ENCODE measurements at regions not wholly inside any gene's neighbourhood (a gene's known extent, or its start where the extent isn't known, plus 50 kb on each side); places are given as distances from the start of the nearest gene placed in this dataset.

GRCh38 chr4:81946996-81947395 lies 426.8 kb downstream of the HNRNPD start:
- DNase-seq (ENCODE audit: low read depth) = no peak

GRCh38 chr4:81930506-81931238 lies 443.1 kb downstream of the HNRNPD start:
- no peak for DNase-seq (ENCODE audit: low read depth)

- DNase-seq (ENCODE audit: low read depth) = no peak
These were observed 450.7 kb downstream of the HNRNPD start for GRCh38 chr4:81923140-81923539.

GRCh38 chr4:81922313-81922712 lies 450.6 kb upstream of the RASGEF1B start:
- DNase-seq (ENCODE audit: low read depth) = no peak

GRCh38 chr4:81921751-81922159 lies 450.0 kb upstream of the RASGEF1B start:
- DNase-seq (ENCODE audit: low read depth) = no peak

GRCh38 chr4:81919810-81920209 lies 448.1 kb upstream of the RASGEF1B start:
- DNase-seq (ENCODE audit: low read depth) = no peak

GRCh38 chr4:81919223-81919622 lies 447.5 kb upstream of the RASGEF1B start:
- DNase-seq (ENCODE audit: low read depth) = no peak

GRCh38 chr4:81915430-81915829 lies 443.7 kb upstream of the RASGEF1B start:
- DNase-seq (ENCODE audit: low read depth) = no peak

- no peak for DNase-seq (ENCODE audit: low read depth)
These were observed 442.9 kb upstream of the RASGEF1B start for GRCh38 chr4:81914623-81915022.

GRCh38 chr4:81913427-81913879 lies 441.7 kb upstream of the RASGEF1B start:
- DNase-seq (ENCODE audit: low read depth) = peak; percentile 28

- no peak for DNase-seq (ENCODE audit: low read depth)
These were observed 440.8 kb upstream of the RASGEF1B start for GRCh38 chr4:81912376-81913030.

- DNase-seq (ENCODE audit: low read depth) = no peak
These were observed 435.2 kb upstream of the RASGEF1B start for GRCh38 chr4:81906905-81907304.

GRCh38 chr4:81905971-81906370 lies 434.3 kb upstream of the RASGEF1B start:
- no peak for DNase-seq (ENCODE audit: low read depth)

GRCh38 chr4:81904121-81904520 lies 432.4 kb upstream of the RASGEF1B start:
- no peak for DNase-seq (ENCODE audit: low read depth)

GRCh38 chr4:81903212-81903611 lies 431.5 kb upstream of the RASGEF1B start:
- no peak for DNase-seq (ENCODE audit: low read depth)

GRCh38 chr4:81898862-81899504 lies 427.3 kb upstream of the RASGEF1B start:
- no peak for DNase-seq (ENCODE audit: low read depth)

GRCh38 chr4:81896936-81897335 lies 425.2 kb upstream of the RASGEF1B start:
- no peak for DNase-seq (ENCODE audit: low read depth)

GRCh38 chr4:81891005-81891996 lies 419.6 kb upstream of the RASGEF1B start:
- no peak for DNase-seq (ENCODE audit: low read depth)

GRCh38 chr4:81884986-81885385 lies 413.3 kb upstream of the RASGEF1B start:
- DNase-seq (ENCODE audit: low read depth) = no peak

GRCh38 chr4:81883530-81884450 lies 412.1 kb upstream of the RASGEF1B start:
- no peak for DNase-seq (ENCODE audit: low read depth)

GRCh38 chr4:81883004-81883403 lies 411.3 kb upstream of the RASGEF1B start:
- DNase-seq (ENCODE audit: low read depth) = no peak
